ENCODE measurements at regions not wholly inside any gene's neighbourhood (a gene's known extent, or its start where the extent isn't known, plus 50 kb on each side); places are given as distances from the start of the nearest gene placed in this dataset.

GRCh38 chr11:8823174-8823742, 87.7 kb upstream of the AKIP1 start:
- no peak for DNase-seq (ENCODE audit: extremely low read depth, insufficient read length)
- no peak overlapping the region for H3K4me3 ChIP-seq (replicated peaks; ENCODE audit: low read depth, low read length)
- no peaks in the 10 kb centered on the region for H3K27me3 ChIP-seq (replicated peaks; ENCODE audit: control insufficient read depth, insufficient read depth, low read length)
- no peaks in the 10 kb centered on the region for H3K36me3 ChIP-seq (ENCODE audit: control insufficient read depth, insufficient read depth, low read length)
- no peak for TF ChIP-seq CTCF (IDR thresholded peaks at IDR 0.05; ENCODE audit: insufficient read depth, low read length, poor library complexity, severe bottlenecking)

DNA sequence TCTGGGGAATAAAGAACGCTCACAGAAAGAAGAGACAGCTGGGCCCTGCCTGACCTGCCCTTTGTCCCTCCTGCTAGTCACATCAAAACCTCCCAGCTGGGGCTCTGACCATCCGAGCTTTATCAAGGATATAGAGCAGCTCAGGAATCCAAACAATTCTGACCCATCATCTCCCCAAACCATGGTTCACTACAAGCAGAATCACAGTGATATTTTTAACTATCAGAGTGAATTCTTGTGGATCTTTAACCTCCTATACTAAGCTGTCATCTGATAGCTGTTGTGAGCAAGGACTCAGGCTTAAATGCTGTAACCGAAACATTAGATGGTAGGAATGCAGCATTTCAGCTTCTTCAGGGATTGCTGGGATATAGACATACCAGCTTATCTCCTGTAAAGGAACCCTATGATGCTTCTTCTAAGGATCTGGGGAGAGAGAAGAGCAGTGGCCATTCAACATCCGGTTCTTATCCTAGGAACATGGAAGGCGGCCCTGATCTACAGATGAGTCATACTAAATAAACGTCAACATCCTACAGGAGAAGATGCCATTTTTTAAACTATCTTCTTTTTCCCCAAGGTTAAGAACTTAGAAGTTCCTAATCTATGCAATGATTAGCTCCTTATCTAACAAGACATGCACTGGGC, 84.7 kb upstream of the AKIP1 start:
- Histone ChIP-seq H3K27me3 (replicated peaks; ENCODE audit: control insufficient read depth, insufficient read depth, low read length) (no peaks in the 10 kb centered on the region), H3K36me3 (ENCODE audit: control insufficient read depth, insufficient read depth, low read length) (no peaks in the 10 kb centered on the region), H3K4me3 (replicated peaks; ENCODE audit: low read depth, low read length) (no peak overlapping the region)
- no peak for TF ChIP-seq CTCF (IDR thresholded peaks at IDR 0.05; ENCODE audit: insufficient read depth, low read length, poor library complexity, severe bottlenecking)
- DNase-seq (ENCODE audit: extremely low read depth, insufficient read length): no peak

DNA sequence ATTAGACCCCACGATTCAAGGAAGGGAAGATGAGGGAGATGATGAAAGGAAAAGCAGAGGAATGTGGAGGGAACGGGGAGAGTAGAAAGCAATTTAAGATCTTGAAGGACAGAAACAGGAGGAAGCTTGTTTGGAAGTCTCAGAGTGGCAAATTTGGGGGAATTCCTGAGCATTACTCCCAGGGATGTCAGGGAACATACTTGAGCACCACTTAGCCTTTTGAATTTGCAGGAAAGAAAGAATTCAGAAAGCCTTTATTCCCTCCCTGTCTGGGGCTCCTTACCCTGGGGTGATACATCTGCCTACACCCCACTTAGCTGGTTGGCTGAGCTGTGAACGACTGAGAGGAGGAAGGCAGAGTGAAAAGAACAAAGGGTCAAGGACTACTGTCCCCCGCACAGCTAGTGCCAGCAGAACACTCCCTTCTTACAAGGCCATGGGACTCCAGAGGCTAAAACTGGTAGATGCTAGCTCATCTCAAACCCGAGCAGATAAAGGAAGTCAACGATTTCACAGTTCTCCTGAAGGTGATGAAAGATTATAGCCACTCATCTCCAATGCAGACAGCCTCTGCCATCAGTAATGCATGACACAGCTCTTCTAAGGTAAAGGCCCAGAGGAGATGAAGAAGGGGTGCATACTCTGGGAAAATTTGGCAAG, 84.0 kb upstream of the AKIP1 start:
- Histone ChIP-seq H3K4me3 (replicated peaks; ENCODE audit: low read depth, low read length) (no peak overlapping the region), H3K36me3 (ENCODE audit: control insufficient read depth, insufficient read depth, low read length) (no peaks in the 10 kb centered on the region), H3K27me3 (replicated peaks; ENCODE audit: control insufficient read depth, insufficient read depth, low read length) (no peaks in the 10 kb centered on the region)
- no peak for TF ChIP-seq CTCF (IDR thresholded peaks at IDR 0.05; ENCODE audit: insufficient read depth, low read length, poor library complexity, severe bottlenecking)
- no peak for DNase-seq (ENCODE audit: extremely low read depth, insufficient read length)

DNA sequence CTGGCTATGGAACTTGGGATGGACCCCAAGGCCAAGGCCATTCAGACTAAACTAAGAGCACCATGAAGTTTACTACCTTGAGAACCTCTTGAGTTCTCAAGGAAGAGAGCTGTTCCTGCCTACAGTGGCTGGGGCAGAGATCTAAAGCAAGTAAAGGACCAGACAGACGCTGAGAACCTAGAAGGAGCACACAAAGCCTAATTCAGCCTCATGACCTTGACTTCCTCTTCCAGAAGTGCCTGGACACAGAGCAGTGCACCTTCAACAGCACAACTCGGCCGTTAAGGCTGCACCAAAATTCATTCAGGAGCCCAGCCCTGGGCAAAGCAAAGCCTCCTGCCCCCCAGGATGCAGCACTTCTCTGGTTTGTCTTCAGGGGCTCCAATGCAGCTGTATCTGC, 82.9 kb upstream of the AKIP1 start:
- TF ChIP-seq CTCF (IDR thresholded peaks at IDR 0.05; ENCODE audit: insufficient read depth, low read length, poor library complexity, severe bottlenecking): no peak
- no peak for DNase-seq (ENCODE audit: extremely low read depth, insufficient read length)
- H3K36me3 ChIP-seq (ENCODE audit: control insufficient read depth, insufficient read depth, low read length): no peaks in the 10 kb centered on the region
- no peaks in the 10 kb centered on the region for H3K27me3 ChIP-seq (replicated peaks; ENCODE audit: control insufficient read depth, insufficient read depth, low read length)
- H3K4me3 ChIP-seq (replicated peaks; ENCODE audit: low read depth, low read length): no peak overlapping the region

- no peaks in the 10 kb centered on the region for H3K27me3 ChIP-seq (replicated peaks; ENCODE audit: control insufficient read depth, insufficient read depth, low read length)
- no peak for TF ChIP-seq CTCF (IDR thresholded peaks at IDR 0.05; ENCODE audit: insufficient read depth, low read length, poor library complexity, severe bottlenecking)
- no peak for DNase-seq (ENCODE audit: extremely low read depth, insufficient read length)
- no peak overlapping the region for H3K4me3 ChIP-seq (replicated peaks; ENCODE audit: low read depth, low read length)
- H3K36me3 ChIP-seq (ENCODE audit: control insufficient read depth, insufficient read depth, low read length): no peaks in the 10 kb centered on the region
These were observed 82.2 kb upstream of the AKIP1 start for GRCh38 chr11:8828580-8829361.

Data from GM06990 (cell line).